ENCODE measurements at regions not wholly inside any gene's neighbourhood (a gene's known extent, or its start where the extent isn't known, plus 50 kb on each side); places are given as distances from the start of the nearest gene placed in this dataset.

DNA sequence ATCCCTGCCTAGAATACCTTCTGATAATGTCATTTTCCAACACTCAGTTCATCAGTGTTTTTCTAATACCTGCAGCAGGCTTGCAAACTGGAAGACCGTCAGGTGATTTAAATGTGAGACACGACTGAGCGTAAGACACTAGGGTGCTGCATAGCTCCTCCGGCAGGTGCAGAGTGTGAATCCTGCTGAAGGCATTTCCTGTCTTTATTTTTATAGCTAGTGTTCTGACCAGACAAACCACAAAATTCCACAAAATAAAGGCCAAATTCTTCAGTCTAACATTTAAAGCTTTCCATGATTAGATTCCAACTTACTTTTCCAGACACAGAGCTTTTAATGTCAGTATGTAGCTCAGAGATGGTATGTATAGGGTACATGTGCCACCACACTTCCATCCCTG, 70.7 kb downstream of the BBS10 start:
- H3K27me3 ChIP-seq (replicated peaks in 1 of 4; ENCODE audit: control extremely low read depth in 1 of 4, control insufficient read depth in 3 of 4, insufficient read depth in 4 of 4, low read length in 3 of 4) = peaks cover 0 to 4% (median 0%) of the 10 kb centered on the region in 4 experiments
- no peak overlapping the region for H3K4me3 ChIP-seq (ENCODE audit: control extremely low read depth in 1 of 5, extremely low read depth in 1 of 5, insufficient read depth in 1 of 5, low read depth in 2 of 5, low read length in 4 of 5)
- no peak overlapping the region for H3K4me3 Mint-ChIP-seq
- H4K20me1 ChIP-seq (ENCODE audit: control insufficient read depth, insufficient read depth, low read length, poor library complexity, severe bottlenecking) = no peaks in the 10 kb centered on the region
- ChIA-PET CTCF (interaction anchor here (1.3 kb wide), 1 partner anchor 309 kb away, joined by 3 read pairs; no protein-coding TSS in a partner anchor), POLR2A (no interaction called here)
- no peaks in the 10 kb centered on the region for H3K4me1 ChIP-seq (ENCODE audit: control insufficient read depth in 2 of 2, insufficient read depth in 2 of 2, low read length in 2 of 2)
- H3K36me3 ChIP-seq (replicated peaks in 1 of 2; ENCODE audit: control extremely low read depth in 1 of 2, control insufficient read depth in 1 of 2, extremely low read depth in 1 of 2, insufficient read depth in 2 of 2, low read length in 1 of 2) = no peaks in the 10 kb centered on the region
- intact Hi-C loops (cut with micrococcal nuclease) = no loop called here
- H2AFZ ChIP-seq (ENCODE audit: insufficient read depth, low read depth, low read length, poor library complexity, severe bottlenecking) = no peak overlapping the region
- H3K27me3 Mint-ChIP-seq = peaks cover 20% of the 10 kb centered on the region
- no peak overlapping the region for H3K27ac ChIP-seq (ENCODE audit: low read length in 2 of 2)
- TF ChIP-seq, protein P1, sequence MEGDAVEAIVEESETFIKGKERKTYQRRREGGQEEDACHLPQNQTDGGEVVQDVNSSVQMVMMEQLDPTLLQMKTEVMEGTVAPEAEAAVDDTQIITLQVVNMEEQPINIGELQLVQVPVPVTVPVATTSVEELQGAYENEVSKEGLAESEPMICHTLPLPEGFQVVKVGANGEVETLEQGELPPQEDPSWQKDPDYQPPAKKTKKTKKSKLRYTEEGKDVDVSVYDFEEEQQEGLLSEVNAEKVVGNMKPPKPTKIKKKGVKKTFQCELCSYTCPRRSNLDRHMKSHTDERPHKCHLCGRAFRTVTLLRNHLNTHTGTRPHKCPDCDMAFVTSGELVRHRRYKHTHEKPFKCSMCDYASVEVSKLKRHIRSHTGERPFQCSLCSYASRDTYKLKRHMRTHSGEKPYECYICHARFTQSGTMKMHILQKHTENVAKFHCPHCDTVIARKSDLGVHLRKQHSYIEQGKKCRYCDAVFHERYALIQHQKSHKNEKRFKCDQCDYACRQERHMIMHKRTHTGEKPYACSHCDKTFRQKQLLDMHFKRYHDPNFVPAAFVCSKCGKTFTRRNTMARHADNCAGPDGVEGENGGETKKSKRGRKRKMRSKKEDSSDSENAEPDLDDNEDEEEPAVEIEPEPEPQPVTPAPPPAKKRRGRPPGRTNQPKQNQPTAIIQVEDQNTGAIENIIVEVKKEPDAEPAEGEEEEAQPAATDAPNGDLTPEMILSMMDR (IDR thresholded peaks at IDR 0.05) = no peak
- TF ChIP-seq EZH2 (IDR thresholded peaks at IDR 0.05; ENCODE audit: borderline replicate concordance, insufficient read depth, low read depth, low read length, poor library complexity, severe bottlenecking) = no peak
- H3K79me2 ChIP-seq (ENCODE audit: control insufficient read depth, insufficient read depth, low read length) = no peaks in the 10 kb centered on the region
- H3K9me3 ChIP-seq (ENCODE audit: control extremely low read depth in 1 of 3, control insufficient read depth in 2 of 3, insufficient read depth in 1 of 3, low read length in 2 of 3) = no peaks in the 10 kb centered on the region
- ATAC-seq (ENCODE audit: low read depth) = no peak
- no peaks in the 10 kb centered on the region for H3K9me3 Mint-ChIP-seq (ENCODE audit: insufficient read depth)
- no peak overlapping the region for H3K27ac Mint-ChIP-seq
- no peak for DNase-seq
- WGBS (ENCODE audit: insufficient coverage) = 83% methylated on average over 1 of the region's 4 CpGs
- H3K4me2 ChIP-seq (replicated peaks; ENCODE audit: low read depth, low read length, poor library complexity, severe bottlenecking) = no peak overlapping the region
- no peak overlapping the region for H3K9ac ChIP-seq (ENCODE audit: low read length)
- no peaks in the 10 kb centered on the region for H3K4me1 Mint-ChIP-seq

DNA sequence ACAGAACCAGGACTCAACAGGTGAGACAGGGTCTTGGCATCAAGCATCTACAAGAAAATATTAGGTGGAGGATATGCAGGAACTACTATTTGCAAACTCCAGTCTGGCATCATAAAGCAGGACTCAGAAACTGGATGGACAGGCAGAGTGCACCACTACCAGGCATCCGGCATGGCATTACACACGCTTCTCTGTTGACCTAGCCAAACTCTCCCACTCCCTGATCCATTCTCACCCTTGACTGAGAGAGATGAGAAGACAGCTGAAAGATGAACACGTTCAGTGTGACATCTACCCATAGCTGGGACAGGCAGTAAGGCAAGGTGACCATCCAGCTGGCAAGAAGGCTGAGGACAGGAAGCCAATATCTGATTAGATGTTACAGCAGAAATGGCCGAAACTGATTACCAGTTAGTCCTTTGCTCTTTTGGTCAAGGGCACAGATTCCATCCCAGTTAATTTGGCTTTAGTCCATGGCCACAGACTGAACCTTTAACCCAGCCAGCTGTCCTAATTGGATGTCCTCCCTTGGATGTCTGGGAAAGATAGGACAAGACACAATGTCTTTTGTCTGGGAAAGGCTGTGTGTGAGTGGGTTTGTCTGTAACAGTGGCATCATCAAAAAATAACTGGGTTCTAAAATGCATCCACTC, 71.6 kb downstream of the BBS10 start:
- 71% methylated on average over 2 of the region's 4 CpGs for WGBS (ENCODE audit: insufficient coverage)
- no peak for ATAC-seq (ENCODE audit: low read depth)
- no peak for DNase-seq
- H3K27me3 Mint-ChIP-seq = peaks cover 17% of the 10 kb centered on the region
- POLR2A ChIA-PET = no interaction called here
- H3K9me3 Mint-ChIP-seq (ENCODE audit: insufficient read depth) = no peaks in the 10 kb centered on the region
- CTCF ChIA-PET = no interaction called here
- no peaks in the 10 kb centered on the region for H4K20me1 ChIP-seq (ENCODE audit: control insufficient read depth, insufficient read depth, low read length, poor library complexity, severe bottlenecking)
- no peak overlapping the region for H3K27ac Mint-ChIP-seq
- intact Hi-C loops (cut with micrococcal nuclease) = no loop called here
- H2AFZ ChIP-seq (ENCODE audit: insufficient read depth, low read depth, low read length, poor library complexity, severe bottlenecking) = no peak overlapping the region
- H3K4me3 Mint-ChIP-seq = no peak overlapping the region
- peaks cover 0 to 4% (median 0%) of the 10 kb centered on the region in 4 experiments for H3K27me3 ChIP-seq (replicated peaks in 1 of 4; ENCODE audit: control extremely low read depth in 1 of 4, control insufficient read depth in 3 of 4, insufficient read depth in 4 of 4, low read length in 3 of 4)
- no peak overlapping the region for H3K27ac ChIP-seq (ENCODE audit: low read length in 2 of 2)
- no peaks in the 10 kb centered on the region for H3K9me3 ChIP-seq (ENCODE audit: control extremely low read depth in 1 of 3, control insufficient read depth in 2 of 3, insufficient read depth in 1 of 3, low read length in 2 of 3)
- H3K79me2 ChIP-seq (ENCODE audit: control insufficient read depth, insufficient read depth, low read length) = no peaks in the 10 kb centered on the region
- no peak overlapping the region for H3K9ac ChIP-seq (ENCODE audit: low read length)
- no peaks in the 10 kb centered on the region for H3K4me1 Mint-ChIP-seq
- no peak overlapping the region for H3K4me2 ChIP-seq (replicated peaks; ENCODE audit: low read depth, low read length, poor library complexity, severe bottlenecking)
- no peak overlapping the region for H3K4me3 ChIP-seq (ENCODE audit: control extremely low read depth in 1 of 5, extremely low read depth in 1 of 5, insufficient read depth in 1 of 5, low read depth in 2 of 5, low read length in 4 of 5)
- no peaks in the 10 kb centered on the region for H3K4me1 ChIP-seq (ENCODE audit: control insufficient read depth in 2 of 2, insufficient read depth in 2 of 2, low read length in 2 of 2)
- H3K36me3 ChIP-seq (replicated peaks in 1 of 2; ENCODE audit: control extremely low read depth in 1 of 2, control insufficient read depth in 1 of 2, extremely low read depth in 1 of 2, insufficient read depth in 2 of 2, low read length in 1 of 2) = no peaks in the 10 kb centered on the region
- TF ChIP-seq, protein P1 (IDR thresholded peaks at IDR 0.05) = no peak
- TF ChIP-seq EZH2 (IDR thresholded peaks at IDR 0.05; ENCODE audit: borderline replicate concordance, insufficient read depth, low read depth, low read length, poor library complexity, severe bottlenecking) = no peak
